ENCODE measurements at regions not wholly inside any gene's neighbourhood (a gene's known extent, or its start where the extent isn't known, plus 50 kb on each side); places are given as distances from the start of the nearest gene placed in this dataset.
"Not testable (repeated sequence)": the region's sequence is repeated elsewhere in the genome, so short reads cannot be mapped to it uniquely, and the experiment has no call there.

DNA sequence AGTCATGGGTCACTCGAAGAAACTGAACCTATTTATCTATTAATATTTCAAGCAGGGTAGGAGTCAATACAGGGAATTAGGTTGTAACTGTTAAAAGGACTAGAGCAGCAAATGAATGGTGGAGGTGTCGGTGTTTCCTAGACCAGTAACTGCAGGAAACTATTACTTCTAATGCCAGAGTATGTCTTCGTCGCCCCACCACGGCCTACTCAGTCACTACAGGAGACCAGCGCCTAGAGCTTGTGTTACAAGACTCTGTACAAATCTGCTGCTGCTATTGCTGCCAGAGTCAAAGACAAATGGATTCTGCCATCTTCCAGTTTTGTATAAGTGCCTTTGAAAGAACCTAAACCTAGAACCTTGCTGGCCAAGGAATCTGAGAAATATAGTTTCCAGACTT lies 343.9 kb downstream of the SOX4 start:
- peaks cover 8% of the 10 kb centered on the region for H3K9me3 Mint-ChIP-seq
- H3K4me1 Mint-ChIP-seq: no peaks in the 10 kb centered on the region

DNA sequence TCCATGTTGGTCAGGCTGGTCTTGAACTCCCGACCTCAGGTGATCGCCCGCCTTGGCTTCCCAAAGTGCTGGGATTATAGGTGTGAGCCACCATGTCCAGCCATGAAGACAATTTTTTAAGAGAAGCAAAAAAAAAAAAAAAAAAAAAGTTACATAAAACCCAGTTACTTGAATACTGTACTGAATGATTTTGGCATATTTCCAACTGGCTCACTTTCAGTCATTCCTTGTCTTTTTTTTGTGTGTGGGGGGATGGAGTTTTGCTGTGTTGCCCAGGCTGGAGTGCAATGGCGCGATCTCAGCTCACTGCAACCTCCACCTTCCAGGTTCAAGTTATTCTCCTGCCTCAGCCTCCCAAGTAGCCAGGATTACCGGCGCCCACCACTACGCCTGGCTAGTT lies 345.5 kb downstream of the SOX4 start:
- CTCF ChIA-PET; H3K27ac Mint-ChIP-seq; DNase-seq; H3K36me3 Mint-ChIP-seq (ENCODE audit: low read depth); H3K4me1 Mint-ChIP-seq; H3K27me3 Mint-ChIP-seq; POLR2A ChIA-PET; H3K4me3 Mint-ChIP-seq; H3K9me3 Mint-ChIP-seq: not testable (repeated sequence)

More for the DNA sequence above, 343.9 kb downstream of the SOX4 start:
- Mint-ChIP-seq H3K4me3 (no peak overlapping the region), H3K27me3 (no peaks in the 10 kb centered on the region), H3K27ac (no peak overlapping the region), H3K36me3 (ENCODE audit: low read depth) (no peaks in the 10 kb centered on the region)
- ChIA-PET POLR2A (no interaction called here), CTCF (no interaction called here)
- DNase-seq: no peak

DNA sequence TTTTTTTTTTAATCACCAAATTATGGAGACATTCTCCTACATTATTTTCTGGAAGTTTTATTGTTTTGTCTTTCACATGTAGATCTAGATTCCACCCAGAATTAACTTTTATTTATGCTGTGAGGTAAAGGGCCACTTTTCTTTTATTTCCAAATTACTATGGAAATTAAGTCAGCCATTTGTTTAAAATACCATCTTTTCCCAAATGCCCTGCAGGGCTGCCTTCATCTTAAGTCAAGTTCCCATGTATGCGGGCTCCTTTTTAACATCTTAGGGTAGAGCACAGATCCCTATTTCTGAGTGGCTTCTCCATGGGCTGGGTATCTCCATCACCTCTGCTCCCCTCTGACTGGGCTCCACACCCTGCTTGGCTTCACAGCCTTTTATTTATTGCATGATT lies 348.4 kb downstream of the SOX4 start:
- no peak overlapping the region for H3K4me3 Mint-ChIP-seq
- no peaks in the 10 kb centered on the region for H3K27me3 Mint-ChIP-seq
- DNase-seq: no peak
- ChIA-PET CTCF (interaction anchor here (1.1 kb wide), 1 partner anchor 14 kb away, joined by 4 read pairs; no protein-coding TSS in a partner anchor), POLR2A (no interaction called here)
- H3K9me3 Mint-ChIP-seq: no peaks in the 10 kb centered on the region
- H3K36me3 Mint-ChIP-seq (ENCODE audit: low read depth): no peaks in the 10 kb centered on the region
- H3K4me1 Mint-ChIP-seq: no peaks in the 10 kb centered on the region
- H3K27ac Mint-ChIP-seq: no peak overlapping the region

DNA sequence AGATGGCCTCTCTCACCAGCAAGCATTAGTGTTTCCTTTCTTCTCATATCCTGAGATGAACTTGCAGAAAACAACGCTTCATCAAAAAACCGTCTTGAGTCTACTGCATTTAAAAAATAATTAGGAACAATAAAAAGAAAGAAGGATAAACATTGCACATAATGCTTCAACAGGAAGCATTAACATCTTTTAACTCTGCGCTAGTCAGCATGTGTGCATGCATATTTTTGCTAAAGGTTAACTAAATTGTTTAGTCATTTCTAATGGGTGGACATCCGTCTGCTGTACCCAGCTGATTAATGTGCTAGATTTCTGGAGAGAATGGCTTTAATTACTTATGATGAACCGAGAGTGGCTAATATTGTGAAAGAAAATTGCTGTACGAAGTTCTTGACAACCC lies 349.3 kb downstream of the SOX4 start:
- ChIA-PET POLR2A (no interaction called here), CTCF (interaction anchor here (1.1 kb wide), 1 partner anchor 13 kb away, joined by 4 read pairs; no protein-coding TSS in a partner anchor)
- H3K4me3 Mint-ChIP-seq: no peak overlapping the region
- H3K27ac Mint-ChIP-seq: no peak overlapping the region
- DNase-seq: no peak
- no peaks in the 10 kb centered on the region for H3K27me3 Mint-ChIP-seq
- no peaks in the 10 kb centered on the region for H3K9me3 Mint-ChIP-seq
- no peaks in the 10 kb centered on the region for H3K36me3 Mint-ChIP-seq (ENCODE audit: low read depth)
- no peaks in the 10 kb centered on the region for H3K4me1 Mint-ChIP-seq

DNA sequence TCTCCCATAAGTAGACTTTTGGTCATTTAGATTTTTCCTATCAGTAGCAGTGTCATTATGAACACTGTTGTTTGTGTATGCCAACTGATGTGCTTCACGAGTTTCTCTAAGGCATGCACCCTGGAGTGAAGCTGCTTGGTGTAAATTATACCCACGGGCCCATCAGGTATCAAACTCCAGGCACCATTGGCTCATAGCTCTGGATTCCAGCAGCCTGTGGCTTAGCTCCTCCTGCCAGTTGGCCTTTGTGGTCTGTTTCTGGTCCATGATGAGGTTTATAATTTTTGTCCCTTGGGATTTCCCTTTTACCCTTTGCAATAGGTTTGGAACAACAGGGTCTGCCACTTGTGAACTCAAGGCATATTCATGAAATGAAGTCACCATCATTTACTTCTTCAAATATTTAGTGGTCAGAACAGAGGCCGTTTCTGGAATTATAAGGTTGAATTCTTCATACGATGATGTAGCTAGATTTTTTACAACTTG lies 350.5 kb downstream of the PRL start:
- Mint-ChIP-seq H3K4me3 (no peak overlapping the region), H3K27ac (no peak overlapping the region), H3K27me3 (no peaks in the 10 kb centered on the region), H3K36me3 (ENCODE audit: low read depth) (no peaks in the 10 kb centered on the region), H3K9me3 (no peaks in the 10 kb centered on the region), H3K4me1 (peaks cover 8% of the 10 kb centered on the region)
- DNase-seq: no peak
- ChIA-PET CTCF (no interaction called here), POLR2A (no interaction called here)

DNA sequence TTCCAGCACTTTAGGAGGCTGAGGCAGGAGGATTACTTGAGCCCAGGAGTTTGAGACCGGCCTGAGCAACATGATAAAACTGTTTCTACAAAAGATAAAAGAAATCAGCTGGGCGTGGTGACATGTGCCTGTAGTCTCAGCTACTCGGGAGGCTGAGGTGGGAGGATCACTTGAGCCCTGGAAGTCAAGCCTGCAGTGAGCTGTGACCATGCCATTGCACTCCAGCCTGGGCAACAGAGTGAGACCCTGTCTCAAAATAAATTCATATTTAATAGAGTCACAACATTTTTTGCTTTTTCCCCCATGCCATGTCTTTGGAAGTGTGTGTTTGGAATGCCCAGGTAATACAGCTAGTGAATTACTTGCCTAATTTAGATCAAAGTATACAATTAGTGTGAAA lies 349.6 kb downstream of the PRL start:
- H3K27me3 Mint-ChIP-seq; H3K27ac Mint-ChIP-seq; CTCF ChIA-PET; POLR2A ChIA-PET; H3K4me3 Mint-ChIP-seq; H3K36me3 Mint-ChIP-seq (ENCODE audit: low read depth); DNase-seq; H3K9me3 Mint-ChIP-seq: not testable (repeated sequence)
- peaks cover 15% of the 10 kb centered on the region for H3K4me1 Mint-ChIP-seq

DNA sequence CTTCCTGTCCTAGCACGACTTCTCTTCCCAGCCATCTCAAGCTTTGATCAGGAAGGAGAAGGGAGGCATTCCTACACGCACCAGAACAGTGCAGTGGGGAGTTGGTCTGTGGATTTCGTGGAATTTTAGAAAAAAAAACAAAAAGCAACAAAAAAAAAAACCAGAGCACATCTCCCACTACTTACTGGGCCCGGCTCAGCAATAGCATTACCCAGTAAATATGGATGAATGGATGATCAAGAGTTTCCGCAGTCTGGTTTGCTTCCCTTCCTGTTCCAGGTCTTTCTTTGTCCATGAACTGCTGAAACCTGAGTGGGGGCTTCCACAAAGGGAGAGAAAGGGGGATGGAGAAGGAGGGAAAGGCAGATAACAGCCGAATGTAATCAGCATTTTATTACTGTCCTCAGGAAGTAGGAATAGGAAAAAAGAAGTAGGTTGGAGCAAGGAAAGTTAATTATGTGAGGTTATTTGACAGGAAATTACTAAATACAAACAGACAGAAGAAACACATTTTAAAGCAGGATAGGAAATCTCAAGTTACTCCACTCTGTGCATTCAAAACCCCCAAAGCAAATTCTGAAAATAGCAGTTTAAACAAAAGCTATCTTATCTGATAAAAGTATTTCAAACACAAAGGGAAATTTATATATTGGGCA lies 349.0 kb downstream of the PRL start:
- Mint-ChIP-seq H3K4me1 (peaks cover 15% of the 10 kb centered on the region), H3K27me3 (no peaks in the 10 kb centered on the region), H3K9me3 (no peaks in the 10 kb centered on the region), H3K4me3 (no peak overlapping the region), H3K36me3 (ENCODE audit: low read depth) (no peaks in the 10 kb centered on the region), H3K27ac (no peak overlapping the region)
- DNase-seq: no peak
- POLR2A ChIA-PET: no interaction called here
- CTCF ChIA-PET: no interaction called here

DNA sequence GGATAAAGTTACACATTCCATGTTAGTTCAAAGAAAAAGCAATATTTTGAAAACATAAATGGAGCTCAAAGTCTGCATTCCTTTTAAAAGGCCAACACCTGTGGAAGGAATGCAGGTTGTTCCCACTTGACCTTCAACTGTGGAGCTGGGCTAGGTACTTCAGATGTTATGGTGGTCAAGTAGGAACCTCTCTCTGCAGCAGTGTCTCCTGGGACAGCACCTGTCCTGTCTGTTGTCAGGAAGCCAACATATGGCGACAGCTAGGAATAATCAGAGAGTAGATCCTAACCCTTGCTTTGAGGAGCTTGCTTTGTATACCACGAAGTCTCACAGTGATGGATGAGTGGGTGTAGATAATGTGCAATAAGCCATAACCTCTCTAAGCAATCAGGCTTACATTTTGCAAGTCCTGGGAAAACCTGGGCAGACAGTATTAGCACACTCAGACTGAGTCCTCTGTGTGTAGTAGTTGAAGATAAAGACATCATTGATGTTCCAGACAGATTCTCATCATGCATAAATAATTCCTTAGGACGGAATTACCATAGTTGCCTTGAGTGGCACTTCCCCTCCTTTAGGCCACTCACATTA lies 347.5 kb downstream of the PRL start:
- Mint-ChIP-seq H3K27me3 (no peaks in the 10 kb centered on the region), H3K9me3 (no peaks in the 10 kb centered on the region), H3K27ac (no peak overlapping the region), H3K4me1 (peaks cover 18% of the 10 kb centered on the region), H3K4me3 (no peak overlapping the region), H3K36me3 (ENCODE audit: low read depth) (no peaks in the 10 kb centered on the region)
- ChIA-PET CTCF (no interaction called here), POLR2A (no interaction called here)
- no peak for DNase-seq

DNA sequence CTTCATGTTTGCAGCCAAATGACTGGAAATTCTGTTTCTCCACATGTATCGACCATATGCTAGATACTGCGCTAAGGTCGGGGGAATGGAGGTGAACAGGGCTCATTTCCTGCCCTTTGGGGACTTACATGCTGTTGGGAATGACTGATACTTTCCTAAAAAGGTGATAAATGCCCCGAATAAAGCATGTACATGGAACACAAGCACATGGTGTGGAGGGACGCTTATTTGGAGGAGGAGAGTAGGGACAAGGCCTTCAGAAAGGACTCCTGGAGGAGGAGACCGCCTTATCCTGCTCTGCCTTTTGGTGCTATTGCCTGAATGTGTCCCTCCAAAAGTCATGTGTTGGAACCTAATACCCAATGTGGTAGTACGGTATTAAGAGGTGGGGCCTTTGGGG lies 344.5 kb downstream of the PRL start:
- Mint-ChIP-seq H3K27me3 (no peaks in the 10 kb centered on the region), H3K27ac (no peak overlapping the region), H3K4me1 (peaks cover 18% of the 10 kb centered on the region), H3K9me3 (no peaks in the 10 kb centered on the region), H3K36me3 (ENCODE audit: low read depth) (no peaks in the 10 kb centered on the region), H3K4me3 (no peak overlapping the region)
- ChIA-PET CTCF (no interaction called here), POLR2A (no interaction called here)
- no peak for DNase-seq

DNA sequence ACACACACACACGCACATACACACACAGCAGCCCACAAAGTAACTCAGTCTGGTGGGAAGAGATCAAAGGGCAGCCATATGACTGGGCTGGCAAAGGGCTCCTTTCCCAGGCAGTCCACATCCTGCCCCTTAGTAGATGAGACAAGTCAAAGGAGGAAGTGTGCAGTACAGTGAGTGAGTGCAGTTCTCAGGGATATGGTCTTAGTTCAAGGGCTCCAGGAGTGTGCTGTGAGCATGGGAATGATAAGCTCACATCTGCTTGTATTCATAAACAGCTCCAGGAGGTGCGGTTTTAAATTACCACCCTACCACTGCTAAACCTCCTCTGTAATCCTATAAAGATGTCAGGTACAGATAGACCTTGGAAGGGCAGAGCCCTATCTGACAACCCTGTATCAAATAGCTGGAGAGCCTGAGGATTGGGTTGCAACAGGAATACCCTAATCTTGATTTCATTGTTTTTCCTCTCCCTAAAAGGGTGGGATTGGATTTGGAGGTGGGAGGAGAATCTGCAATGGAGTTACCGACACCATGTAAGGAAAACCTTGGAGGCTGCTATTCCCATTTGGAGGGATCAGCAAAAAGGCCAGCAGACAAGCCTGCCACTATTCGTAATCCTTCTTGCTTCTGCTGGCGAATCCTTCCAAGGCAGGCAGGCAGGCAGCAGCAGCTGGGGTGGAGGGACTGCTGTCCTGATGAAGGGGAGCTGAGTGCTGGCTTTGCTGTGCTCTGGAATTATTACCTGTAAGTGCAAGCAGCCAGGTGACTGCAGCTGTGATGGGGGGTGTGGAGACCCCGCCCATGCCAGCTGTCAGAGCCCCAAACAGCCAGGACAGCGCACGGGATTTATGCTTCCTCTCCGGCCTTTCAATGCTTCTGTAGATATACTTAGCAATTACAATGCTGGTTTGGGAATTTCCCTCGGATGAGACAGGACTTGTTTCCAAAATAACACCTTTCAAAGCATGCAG lies 342.7 kb downstream of the PRL start:
- DNase-seq: no peak
- Mint-ChIP-seq H3K4me1 (peaks cover 18% of the 10 kb centered on the region), H3K27ac (no peak overlapping the region), H3K36me3 (ENCODE audit: low read depth) (no peaks in the 10 kb centered on the region), H3K27me3 (no peaks in the 10 kb centered on the region), H3K9me3 (no peaks in the 10 kb centered on the region), H3K4me3 (no peak overlapping the region)
- ChIA-PET POLR2A (no interaction called here), CTCF (no interaction called here)

DNA sequence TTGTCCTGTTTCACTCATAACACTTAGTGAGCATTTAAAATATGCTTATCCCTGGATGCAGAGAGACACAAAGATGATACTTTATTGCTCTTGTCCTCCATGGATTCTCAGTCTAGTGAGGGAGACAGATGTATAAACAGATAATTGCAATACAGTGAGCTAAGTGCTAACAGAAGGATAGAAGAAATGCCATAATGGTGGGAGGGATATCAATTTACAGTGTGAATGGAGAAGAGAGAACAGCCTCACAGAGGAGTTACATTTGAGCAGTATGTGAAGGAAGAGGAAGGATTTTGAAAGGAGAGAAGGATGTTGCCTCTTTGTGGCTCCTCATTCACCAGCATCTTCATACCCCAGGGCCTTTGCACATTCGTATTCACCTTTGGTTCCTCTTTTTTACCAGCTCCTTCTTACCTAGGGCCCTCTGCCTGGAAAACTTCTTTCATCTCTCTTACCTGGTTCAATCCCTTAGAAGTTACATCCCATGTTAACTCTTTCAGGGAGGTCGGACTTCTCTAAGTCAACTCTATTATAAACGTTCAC lies 341.7 kb downstream of the PRL start:
- Mint-ChIP-seq H3K4me3 (no peak overlapping the region), H3K9me3 (no peaks in the 10 kb centered on the region), H3K36me3 (ENCODE audit: low read depth) (no peaks in the 10 kb centered on the region), H3K27ac (no peak overlapping the region), H3K4me1 (peaks cover 18% of the 10 kb centered on the region), H3K27me3 (no peaks in the 10 kb centered on the region)
- ChIA-PET POLR2A (no interaction called here), CTCF (no interaction called here)
- DNase-seq: no peak

DNA sequence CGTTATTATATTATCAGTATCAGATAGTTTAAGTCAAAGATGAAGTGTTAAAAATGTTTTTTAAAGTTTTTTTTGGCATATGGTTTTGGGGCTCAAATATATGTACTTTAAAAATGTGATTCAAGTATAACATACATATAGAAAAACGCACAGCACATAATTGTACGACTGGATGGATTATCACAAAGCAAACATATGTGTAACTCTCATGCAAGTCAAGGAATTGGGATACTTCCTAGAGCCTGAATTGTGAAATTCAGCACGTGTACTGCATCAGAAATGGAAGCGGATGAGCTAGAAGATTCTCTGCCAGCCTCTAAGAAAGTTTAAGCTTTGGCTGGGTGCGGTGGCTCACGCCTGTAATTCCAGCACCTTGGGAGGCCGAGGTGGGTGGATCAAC lies 340.9 kb downstream of the PRL start:
- Mint-ChIP-seq H3K9me3 (no peaks in the 10 kb centered on the region), H3K4me1 (peaks cover 14% of the 10 kb centered on the region), H3K36me3 (ENCODE audit: low read depth) (no peaks in the 10 kb centered on the region), H3K27me3 (no peaks in the 10 kb centered on the region), H3K4me3 (no peak overlapping the region), H3K27ac (no peak overlapping the region)
- ChIA-PET CTCF (interaction anchor here (0.7 to 1.3 kb wide), 2 partner anchors 13 to 113 kb away, joined by 4 read pairs; no protein-coding TSS in a partner anchor), POLR2A (no interaction called here)
- no peak for DNase-seq

DNA sequence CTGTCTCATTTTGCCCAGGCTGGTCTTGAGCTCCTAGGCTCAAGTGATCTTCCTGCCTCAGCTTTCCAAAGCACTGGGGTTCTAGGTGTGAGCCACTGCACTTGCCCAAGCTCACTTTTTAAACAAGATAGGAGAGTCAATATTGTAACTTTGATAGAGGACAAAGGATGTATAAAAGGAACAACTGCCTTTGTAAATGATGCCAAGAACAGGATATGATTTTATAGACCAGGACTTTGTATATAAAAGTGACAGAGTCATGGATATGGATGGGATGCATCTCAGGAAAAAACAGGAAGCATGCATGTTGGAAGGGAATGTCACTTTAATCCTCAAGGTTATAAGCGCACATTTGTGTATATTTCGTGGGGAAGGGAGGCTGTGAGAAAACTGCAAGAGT lies 338.4 kb downstream of the PRL start:
- no peaks in the 10 kb centered on the region for H3K9me3 Mint-ChIP-seq
- CTCF ChIA-PET: no interaction called here

More for the DNA sequence above, 338.4 kb downstream of the PRL start:
- Mint-ChIP-seq H3K4me1 (peaks cover 4% of the 10 kb centered on the region), H3K4me3 (no peak overlapping the region), H3K27ac (no peak overlapping the region), H3K36me3 (ENCODE audit: low read depth) (no peaks in the 10 kb centered on the region), H3K27me3 (no peaks in the 10 kb centered on the region)
- POLR2A ChIA-PET: no interaction called here
- no peak for DNase-seq
